Neural cell (in vitro differentiated cells): ENCODE measurements at regions not wholly inside any gene's neighbourhood (a gene's known extent, or its start where the extent isn't known, plus 50 kb on each side); places are given as distances from the start of the nearest gene placed in this dataset.

ENCODE experiments used
- EP300 ChIP-seq: fragments of 450-650 bp; conservative IDR thresholded peaks from 2 replicates; pipeline ENCODE4 v1.6.1; 2014; ENCODE audit warnings: antibody characterized with exemption, mild to moderate bottlenecking, moderate library complexity; ENCODE audit not compliant: poor library complexity, severe bottlenecking
- EZH2 ChIP-seq: fragments of 200-600, 300-800 bp; shearing (Covaris generic), sonication (generic); IDR thresholded peaks from 2 replicates; pipeline ENCODE4 v1.6.1; 2014; ENCODE audit warnings: antibody characterized with exemption, low read length, borderline replicate concordance, mild to moderate bottlenecking; ENCODE audit not compliant: insufficient read depth, poor library complexity, severe bottlenecking
- POLR2AphosphoS5 ChIP-seq: IDR thresholded peaks from 2 replicates; pipeline ENCODE4 v1.6.1; 2012
- RAD21 ChIP-seq: fragments of 450-650 bp; conservative IDR thresholded peaks from 2 replicates; pipeline ENCODE4 v1.6.1; 2014; ENCODE audit warnings: antibody characterized with exemption, mild to moderate bottlenecking, moderate library complexity
- TF ChIP-seq, protein P1 (sequence below): fragments of 450-650 bp; IDR thresholded peaks from 2 replicates; pipeline ENCODE4 v1.5.1; 2014; ENCODE audit warnings: antibody characterized with exemption, mild to moderate bottlenecking, moderate library complexity; ENCODE audit not compliant: poor library complexity, severe bottlenecking

GRCh38 chr13:50731400-50731799 lies 112.1 kb downstream of the DLEU7 start:
- TF ChIP-seq POLR2AphosphoS5, result no peak
- TF ChIP-seq, protein P1, sequence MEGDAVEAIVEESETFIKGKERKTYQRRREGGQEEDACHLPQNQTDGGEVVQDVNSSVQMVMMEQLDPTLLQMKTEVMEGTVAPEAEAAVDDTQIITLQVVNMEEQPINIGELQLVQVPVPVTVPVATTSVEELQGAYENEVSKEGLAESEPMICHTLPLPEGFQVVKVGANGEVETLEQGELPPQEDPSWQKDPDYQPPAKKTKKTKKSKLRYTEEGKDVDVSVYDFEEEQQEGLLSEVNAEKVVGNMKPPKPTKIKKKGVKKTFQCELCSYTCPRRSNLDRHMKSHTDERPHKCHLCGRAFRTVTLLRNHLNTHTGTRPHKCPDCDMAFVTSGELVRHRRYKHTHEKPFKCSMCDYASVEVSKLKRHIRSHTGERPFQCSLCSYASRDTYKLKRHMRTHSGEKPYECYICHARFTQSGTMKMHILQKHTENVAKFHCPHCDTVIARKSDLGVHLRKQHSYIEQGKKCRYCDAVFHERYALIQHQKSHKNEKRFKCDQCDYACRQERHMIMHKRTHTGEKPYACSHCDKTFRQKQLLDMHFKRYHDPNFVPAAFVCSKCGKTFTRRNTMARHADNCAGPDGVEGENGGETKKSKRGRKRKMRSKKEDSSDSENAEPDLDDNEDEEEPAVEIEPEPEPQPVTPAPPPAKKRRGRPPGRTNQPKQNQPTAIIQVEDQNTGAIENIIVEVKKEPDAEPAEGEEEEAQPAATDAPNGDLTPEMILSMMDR, result no peak
- no peak for TF ChIP-seq RAD21
- no peak for TF ChIP-seq EZH2
- TF ChIP-seq EP300, result no peak
